Fibroblast of gingiva (primary cell): ENCODE measurements at regions not wholly inside any gene's neighbourhood (a gene's known extent, or its start where the extent isn't known, plus 50 kb on each side); places are given as distances from the start of the nearest gene placed in this dataset.
A peak's percentile ranks its signal among the peaks of the same experiment; 100 is the strongest.
"Not testable (repeated sequence)": the region's sequence is repeated elsewhere in the genome, so short reads cannot be mapped to it uniquely, and the experiment has no call there.

Experiments used
- DNase-seq: peaks from one replicate; pipeline ENCODE4 v3.0.0-alpha.2; 2011; ENCODE audit warnings: low read depth

DNA sequence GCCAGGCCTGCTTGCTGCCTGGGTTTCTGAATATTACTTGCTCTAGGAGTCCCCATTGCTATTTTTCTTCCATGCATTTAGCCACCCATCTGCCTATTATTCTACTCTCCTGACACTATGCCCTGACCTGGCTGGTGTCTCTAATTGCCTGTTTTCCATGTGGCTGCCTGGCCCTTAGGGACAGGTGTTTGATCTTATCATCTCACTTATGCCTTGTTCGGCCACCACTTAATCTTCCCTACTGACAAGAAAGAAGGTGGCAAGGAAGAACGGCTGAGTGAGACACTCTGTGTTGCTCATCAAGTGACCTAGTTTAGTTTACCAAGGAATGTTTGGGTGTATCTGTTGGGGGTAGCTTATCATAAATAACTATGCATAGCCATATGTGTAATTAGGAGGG lies 50.4 kb upstream of the RAPH1 start:
- no peak for DNase-seq

DNA sequence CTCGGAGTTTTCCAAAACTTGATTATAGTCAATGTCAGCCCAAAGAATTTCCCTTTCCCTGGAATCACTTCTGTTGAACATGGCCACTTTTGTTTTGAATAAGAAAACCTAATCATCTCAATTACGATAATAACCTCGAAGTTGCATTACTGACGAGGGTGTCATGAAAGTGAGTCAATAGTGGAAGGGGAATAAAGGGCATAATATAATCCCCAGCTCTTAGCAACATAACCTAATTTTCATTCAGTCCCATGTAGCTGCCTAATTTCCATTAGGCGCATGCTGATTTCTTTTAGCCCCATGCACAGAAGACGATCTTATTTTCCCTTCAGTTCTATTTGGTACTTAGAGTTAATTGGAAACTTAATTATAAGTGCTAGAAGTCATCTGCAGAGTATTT lies 51.1 kb upstream of the RAPH1 start:
- DNase-seq, result no peak

- peak; percentile 50 for DNase-seq
Measured at GRCh38 chr2:203586696-203587095, 51.6 kb upstream of the RAPH1 start.

DNA sequence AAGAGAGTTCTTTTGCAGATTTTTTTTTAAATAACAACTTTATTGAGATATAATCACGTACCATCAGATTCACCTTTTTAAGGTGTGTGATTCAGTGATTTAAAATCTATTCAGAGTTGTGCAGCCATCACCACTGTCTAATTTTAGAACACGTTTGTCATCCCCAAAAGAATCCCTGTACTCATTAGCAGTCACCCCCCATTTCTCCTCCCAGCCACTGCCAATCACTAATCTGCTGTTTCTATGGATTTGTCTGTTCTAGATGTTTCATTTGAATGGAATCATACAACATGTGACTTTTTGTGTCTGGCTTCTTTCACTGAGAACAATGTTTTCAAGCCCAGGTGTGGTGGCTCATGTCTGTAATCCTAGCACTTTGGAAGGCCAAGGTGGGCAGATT lies 55.4 kb upstream of the RAPH1 start:
- no peak for DNase-seq

GRCh38 chr2:203591642-203592041 lies 56.5 kb upstream of the RAPH1 start:
- DNase-seq, result peak; percentile 21

DNA sequence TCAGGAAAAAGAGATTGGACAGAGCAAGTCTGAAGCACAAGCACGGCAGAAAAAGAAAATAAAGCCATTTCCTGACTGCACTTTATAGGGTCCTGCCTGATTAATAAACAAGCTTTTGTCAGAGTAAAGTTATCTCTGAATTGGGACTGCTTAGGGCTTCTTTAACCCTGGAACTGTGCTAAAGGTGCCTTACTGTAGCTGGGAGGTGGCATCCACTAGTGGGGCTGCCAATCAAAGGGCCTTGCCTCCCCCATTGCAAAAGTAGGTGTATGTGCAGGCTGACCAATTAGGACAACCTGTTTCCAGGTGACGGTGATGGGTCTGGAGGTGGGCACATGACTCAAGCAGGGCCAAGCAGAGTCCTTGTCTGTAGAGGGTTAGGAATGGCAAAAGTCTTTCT lies 57.4 kb upstream of the RAPH1 start:
- no peak for DNase-seq

DNA sequence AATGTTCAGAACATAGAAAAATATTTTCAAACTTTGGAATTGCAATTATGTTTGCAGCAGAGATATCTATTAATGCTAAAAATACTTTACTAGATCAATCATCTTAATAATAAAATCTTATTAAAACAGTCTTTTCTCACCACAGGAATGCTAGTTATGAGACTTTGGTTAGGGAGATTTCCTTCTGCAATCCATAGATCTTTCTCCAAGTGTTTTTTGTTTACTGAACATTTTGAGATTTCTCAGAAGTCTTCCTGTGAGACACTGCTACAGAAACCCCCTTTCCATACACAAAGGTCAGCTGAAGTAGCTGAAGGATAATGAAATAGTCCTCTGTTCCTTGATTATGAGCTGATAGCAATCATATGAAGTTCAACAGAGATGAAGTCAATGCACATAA lies 59.4 kb upstream of the RAPH1 start:
- DNase-seq, result peak; percentile 36

GRCh38 chr2:203596183-203596582 lies 61.1 kb upstream of the RAPH1 start:
- no peak for DNase-seq

DNA sequence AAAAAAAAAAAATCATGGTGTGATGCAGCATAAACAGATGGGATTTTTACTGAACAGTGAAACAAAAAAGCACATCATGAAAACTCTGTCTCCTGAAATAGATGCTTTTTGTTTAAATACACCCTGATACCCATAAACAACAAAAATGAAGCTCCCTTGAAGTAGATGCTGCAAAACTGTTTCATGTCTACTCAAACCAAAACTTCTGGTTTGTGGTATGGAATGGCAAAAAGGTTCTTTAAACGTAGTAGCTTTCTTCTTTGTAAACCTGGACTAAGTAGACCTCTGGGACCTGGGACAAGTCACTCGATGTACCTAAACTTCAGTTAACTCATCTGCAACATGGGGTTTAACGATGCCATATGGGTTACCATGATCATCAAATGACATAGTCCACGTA lies 64.4 kb upstream of the RAPH1 start:
- no peak for DNase-seq

DNA sequence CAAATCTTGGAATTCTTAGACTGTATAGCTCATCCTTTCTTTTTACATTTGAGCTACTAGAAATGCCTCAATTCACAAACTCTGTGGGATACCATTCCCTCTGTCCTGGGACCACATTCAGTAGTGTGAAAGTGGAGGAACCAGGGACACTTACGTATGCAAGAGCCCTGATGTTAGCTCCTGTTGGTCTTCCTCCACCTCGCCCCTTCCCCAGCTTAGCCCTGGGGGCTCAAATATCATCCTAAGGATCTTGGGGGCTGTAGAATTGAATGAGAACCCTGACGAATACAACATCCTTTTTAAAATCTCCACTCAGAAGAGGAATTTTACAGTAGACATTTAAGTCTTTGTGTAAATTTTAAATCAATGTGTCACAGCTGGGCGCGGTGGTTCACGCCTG lies 65.2 kb upstream of the RAPH1 start:
- no peak for DNase-seq

DNA sequence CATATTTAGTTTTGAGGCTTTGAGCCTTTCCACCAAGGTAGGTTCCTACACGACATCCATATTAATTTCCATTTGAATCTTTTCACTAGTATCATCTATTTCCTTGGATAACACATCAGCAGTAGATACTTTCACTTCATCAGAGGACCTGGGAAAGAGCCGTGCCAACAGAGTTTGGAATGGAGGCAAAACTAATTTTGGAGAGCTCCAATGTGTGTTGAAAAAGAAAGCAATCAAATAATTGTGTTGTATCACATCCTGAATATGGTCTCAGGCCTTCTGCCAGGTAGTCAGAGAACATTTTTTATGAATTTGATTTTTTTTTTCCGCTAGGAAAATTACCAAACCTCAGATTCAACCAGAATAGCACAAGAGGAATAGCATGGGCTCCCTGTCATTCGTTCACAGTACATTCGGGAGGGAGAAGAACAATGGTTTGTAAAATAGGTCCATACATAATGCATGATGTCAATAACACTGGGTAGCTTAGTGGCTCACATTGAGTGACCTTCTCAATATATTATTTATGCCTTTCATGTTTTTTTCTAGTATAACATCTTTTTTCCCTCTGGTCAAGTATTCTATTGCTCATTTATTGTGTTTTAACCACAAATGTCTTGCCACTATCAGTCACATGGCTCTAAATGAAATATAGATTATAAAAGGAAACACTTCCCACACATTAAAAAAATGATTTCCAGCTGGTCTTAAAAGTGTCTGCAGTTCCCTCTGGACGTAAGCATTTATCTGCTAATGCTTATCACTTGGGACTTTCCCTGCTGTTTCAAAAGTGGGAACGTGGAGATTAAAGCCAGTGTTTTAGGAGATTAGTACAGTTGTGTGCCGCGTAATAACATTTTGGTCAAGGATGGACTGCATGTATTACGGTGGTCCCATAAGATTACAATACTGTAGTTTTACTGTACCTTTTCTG lies 68.6 kb upstream of the RAPH1 start:
- DNase-seq, result no peak

GRCh38 chr2:203605302-203605701 lies 70.2 kb upstream of the RAPH1 start:
- peak; percentile 14 for DNase-seq

GRCh38 chr2:203606051-203606450 lies 71.0 kb upstream of the RAPH1 start:
- no peak for DNase-seq

DNA sequence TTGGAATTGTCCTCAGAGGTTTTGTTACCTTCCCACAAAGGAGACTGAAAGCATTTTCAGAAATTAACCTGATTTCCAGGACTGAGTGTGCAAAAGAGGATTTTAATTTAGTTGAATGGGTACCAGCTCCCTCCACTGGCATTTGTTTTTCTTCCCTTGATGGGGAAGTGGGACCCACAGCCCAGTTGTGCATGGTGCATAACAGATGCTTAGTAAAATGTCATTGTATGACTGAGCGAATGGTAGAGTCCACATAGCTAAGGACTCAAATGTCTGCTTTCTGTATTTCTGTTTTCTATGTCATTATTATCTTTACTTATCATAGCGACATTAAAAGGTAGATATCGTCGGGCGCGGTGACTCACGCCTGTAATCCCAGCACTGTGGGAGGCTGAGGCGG lies 75.5 kb upstream of the RAPH1 start:
- DNase-seq, result no peak

DNA sequence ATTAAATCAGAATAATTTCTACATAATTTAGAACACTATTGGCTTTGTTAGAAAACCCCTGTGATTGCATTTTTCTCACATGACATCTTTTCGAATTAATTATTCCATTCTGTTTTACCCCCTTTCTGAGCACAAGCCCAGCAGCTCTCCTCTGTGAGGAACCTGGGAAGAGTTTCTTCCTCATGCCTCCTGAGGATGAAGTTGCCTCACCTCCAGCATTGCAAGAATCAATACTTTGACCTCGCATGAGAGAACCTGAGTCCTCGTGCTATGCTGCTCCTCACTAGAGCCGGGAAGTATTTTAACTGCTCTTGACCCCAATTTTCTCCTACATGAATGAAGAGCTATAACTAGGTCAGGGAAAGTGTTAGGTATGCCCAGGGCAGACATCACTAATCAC lies 77.1 kb upstream of the RAPH1 start:
- no peak for DNase-seq

GRCh38 chr2:203619267-203619878 lies 84.3 kb upstream of the RAPH1 start:
- no peak for DNase-seq

DNA sequence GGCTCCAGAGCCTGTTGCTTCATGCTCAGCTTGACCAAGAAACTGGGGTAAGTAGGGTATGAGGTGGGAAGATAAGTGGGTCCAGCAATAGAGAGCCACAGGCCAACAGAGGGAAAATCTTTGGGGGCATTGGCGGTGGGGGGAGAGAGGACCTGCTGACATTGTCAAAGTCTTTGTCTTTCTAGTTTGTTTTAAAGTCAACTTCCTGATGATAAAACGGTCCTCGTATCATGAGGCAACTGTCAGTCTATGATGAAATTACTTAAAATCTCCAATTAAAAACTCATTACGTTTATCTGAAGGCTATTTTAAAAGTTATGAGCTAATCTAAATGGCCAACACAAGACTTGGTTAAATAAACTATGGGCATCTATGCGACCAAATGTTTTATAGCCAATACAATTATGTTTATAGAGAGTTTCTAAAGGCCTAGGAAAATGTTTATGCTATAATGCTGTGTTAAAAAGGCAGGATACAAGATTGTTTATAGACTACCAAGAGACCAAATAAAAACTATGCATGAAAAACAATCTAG lies 84.4 kb upstream of the CD28 start:
- DNase-seq, result no peak

DNA sequence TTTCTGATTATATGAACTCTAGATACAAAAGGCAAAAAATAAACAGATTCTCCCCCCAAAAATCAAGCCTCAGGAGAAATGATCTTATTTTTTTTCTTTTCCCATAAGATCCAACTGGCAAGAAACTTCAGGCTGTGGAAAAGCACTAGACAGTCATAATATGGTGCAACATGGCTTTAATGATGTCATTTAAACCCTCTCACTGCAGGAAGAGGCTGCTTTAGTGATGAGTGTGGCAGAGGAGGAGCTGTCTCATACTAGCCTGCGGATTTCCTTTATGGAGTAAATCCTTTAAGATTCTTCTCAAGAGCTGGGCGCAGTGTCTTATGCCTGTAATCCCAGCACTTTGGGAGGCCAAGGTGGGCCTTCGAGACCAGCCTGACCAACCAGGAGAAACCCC lies 83.3 kb upstream of the CD28 start:
- peak; percentile 88 for DNase-seq

DNA sequence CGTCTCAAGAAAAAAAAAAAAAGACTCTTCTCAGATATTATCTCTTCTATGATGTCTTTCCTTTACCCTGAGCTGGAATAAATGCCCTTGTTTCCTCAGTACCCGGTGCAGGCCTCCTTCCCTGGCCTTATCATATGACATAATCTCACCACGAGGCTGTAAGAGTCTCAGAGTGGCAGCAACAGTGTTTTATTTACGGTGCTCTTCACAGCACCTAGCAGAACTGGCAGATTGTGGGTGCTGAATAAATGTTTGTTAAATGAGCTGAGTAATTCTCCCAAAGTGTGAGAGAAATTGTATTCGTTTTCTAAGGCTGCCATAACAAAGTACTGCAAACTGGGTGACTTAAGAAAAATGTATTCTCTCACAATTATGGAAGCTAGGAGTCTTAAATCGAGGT lies 82.8 kb upstream of the CD28 start:
- DNase-seq, result no peak

DNA sequence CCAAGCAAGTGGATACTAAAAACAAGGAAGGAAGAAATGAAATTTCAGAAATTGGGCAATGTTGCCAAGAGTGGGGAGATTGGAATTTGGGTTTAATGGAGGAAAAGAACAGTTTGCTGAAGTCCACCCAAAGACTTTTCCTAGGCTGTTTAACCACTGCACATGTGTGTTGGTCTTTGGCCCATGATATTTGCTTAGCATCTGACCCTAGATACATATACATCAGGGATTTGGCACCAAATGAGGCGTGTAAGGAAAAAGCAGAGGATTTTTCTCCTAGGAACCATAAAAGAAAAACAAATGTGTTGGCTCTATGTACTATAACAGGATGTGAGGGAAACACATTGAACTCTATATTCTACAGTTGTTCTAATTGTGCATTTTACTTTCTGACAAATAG lies 80.7 kb upstream of the CD28 start:
- no peak for DNase-seq

DNA sequence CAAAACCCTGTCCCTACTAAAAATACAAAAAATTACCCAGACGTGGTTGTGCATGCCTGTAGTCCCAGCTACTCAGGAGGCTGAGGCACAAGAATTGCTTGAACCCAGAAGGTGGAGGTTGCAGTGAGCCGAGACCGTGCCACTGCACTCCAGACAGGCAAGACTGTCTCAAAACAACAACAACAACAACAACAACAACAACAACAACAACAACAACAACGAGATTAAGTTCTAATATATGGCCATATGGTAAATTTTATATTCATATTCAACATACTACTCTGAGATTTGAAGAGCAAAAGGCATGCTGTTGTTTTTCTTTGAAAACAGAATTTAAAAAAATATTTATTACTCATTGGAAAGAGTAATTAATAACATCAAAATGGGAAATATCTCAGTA lies 80.2 kb upstream of the CD28 start:
- DNase-seq, result not testable (repeated sequence)

DNA sequence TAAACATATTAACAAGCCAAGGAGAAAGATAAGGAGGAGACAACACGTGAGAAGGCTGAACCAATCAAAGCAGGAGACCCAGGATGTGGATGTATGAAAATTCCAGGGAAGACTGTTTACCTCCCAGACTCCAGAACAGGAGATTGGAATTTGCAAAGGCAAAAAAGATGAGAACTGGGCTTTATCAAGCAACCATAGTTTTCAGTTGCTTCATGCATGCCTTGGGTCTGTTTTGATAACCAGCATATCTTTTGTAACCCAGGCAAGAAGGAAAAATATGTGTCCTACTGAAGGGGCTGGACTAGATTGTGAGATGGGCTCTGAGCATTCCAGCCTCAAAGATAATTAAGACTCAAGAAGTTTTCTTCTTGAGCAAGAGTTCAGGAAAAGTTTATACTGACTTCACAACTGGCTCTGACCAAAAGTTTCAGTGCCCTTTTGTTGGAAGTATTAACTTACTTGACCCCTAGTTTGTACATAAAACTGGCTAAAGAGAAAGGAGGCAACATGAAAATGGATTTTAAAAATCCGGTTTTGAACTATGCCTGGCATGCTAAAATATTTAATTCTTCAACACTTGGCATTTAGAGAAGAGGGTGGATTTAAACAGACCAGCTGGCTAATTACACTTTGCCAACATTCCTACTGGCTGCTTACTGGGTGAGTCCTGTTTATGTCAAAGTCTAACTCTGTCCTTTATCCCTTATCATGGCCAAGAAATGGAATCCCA lies 79.3 kb upstream of the CD28 start:
- peak; percentile 92 for DNase-seq

DNA sequence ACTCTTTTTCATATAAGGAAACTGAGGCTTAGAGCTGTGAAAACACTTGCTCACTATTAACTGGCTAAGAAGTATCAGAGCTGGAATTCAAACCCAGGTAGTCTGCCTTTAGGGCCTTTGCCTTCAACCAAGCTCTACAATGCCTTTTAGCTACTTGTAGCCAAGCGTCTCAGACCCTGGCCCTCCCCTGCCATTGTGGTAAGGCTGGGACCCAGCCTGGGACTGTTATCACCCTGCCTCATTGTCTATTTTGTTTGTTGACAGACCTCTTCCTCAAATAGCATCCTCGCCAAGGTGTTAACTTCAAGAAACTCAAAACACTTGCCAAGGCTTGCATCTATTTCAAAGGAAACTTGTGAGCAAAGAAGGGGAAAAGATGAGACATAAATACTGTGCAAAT lies 76.7 kb upstream of the CD28 start:
- no peak for DNase-seq
